ENCODE measurements at regions not wholly inside any gene's neighbourhood (a gene's known extent, or its start where the extent isn't known, plus 50 kb on each side); places are given as distances from the start of the nearest gene placed in this dataset.

DNA sequence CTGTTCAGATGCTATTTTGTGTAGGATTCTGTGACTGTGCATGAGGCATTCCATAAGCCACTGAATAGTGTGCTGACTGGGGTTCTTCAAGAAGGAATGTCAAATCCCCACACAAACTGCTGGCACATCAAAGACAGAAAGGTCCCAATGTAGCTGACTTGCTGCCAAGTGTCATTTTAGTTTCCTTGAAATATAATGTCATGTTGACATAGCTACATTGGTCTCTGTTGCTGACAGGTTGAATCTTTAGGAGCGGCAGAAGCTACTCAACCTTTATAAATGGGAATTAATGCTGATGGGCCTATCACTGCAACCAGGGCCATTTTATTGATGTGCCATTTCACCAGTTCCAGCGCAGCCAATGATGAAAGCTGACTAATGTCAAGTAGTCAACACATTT is 1110.7 kb upstream of the B3GALT2 start:
- TF ChIP-seq, protein P1, sequence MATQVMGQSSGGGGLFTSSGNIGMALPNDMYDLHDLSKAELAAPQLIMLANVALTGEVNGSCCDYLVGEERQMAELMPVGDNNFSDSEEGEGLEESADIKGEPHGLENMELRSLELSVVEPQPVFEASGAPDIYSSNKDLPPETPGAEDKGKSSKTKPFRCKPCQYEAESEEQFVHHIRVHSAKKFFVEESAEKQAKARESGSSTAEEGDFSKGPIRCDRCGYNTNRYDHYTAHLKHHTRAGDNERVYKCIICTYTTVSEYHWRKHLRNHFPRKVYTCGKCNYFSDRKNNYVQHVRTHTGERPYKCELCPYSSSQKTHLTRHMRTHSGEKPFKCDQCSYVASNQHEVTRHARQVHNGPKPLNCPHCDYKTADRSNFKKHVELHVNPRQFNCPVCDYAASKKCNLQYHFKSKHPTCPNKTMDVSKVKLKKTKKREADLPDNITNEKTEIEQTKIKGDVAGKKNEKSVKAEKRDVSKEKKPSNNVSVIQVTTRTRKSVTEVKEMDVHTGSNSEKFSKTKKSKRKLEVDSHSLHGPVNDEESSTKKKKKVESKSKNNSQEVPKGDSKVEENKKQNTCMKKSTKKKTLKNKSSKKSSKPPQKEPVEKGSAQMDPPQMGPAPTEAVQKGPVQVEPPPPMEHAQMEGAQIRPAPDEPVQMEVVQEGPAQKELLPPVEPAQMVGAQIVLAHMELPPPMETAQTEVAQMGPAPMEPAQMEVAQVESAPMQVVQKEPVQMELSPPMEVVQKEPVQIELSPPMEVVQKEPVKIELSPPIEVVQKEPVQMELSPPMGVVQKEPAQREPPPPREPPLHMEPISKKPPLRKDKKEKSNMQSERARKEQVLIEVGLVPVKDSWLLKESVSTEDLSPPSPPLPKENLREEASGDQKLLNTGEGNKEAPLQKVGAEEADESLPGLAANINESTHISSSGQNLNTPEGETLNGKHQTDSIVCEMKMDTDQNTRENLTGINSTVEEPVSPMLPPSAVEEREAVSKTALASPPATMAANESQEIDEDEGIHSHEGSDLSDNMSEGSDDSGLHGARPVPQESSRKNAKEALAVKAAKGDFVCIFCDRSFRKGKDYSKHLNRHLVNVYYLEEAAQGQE (IDR thresholded peaks at IDR 0.05; ENCODE audit: insufficient read depth in 1 of 2, low read depth in 2 of 2, low read length in 2 of 2): no peak
- no peak for TF ChIP-seq TAF1 (IDR thresholded peaks at IDR 0.05; ENCODE audit: borderline replicate concordance, insufficient read depth, low read length)
- no peak for TF ChIP-seq FOXP2 (optimal IDR thresholded peaks at IDR 0.05; ENCODE audit: borderline replicate concordance, extremely low read depth, extremely low read length, insufficient read depth)
- TF ChIP-seq POLR2AphosphoS5 (IDR thresholded peaks at IDR 0.05; ENCODE audit: low read depth, low read length): no peak
- no peak for TF ChIP-seq SIN3A (IDR thresholded peaks at IDR 0.05; ENCODE audit: borderline replicate concordance, insufficient read depth, low read length)

DNA sequence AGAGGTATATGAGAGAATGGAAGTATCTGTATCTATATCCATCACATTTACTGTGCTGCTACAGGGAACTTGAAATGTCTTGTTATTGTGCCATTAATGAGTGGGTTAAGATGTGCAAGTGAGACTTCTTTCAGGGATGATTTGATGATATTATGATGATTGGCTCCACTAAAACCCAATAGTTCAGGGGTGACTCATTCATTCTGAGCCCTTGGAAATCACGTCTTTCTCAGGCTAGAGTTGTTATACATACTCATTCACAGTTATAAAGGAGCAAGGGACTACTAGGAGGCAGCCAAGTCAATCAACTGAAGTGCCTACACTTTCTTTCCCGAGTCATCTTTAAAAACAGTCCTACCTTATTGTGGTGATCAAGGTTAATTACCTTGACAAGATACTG is 1109.8 kb upstream of the B3GALT2 start:
- TF ChIP-seq, protein P1 (IDR thresholded peaks at IDR 0.05; ENCODE audit: insufficient read depth in 1 of 2, low read depth in 2 of 2, low read length in 2 of 2): no peak
- TF ChIP-seq TAF1 (IDR thresholded peaks at IDR 0.05; ENCODE audit: borderline replicate concordance, insufficient read depth, low read length) (no peak), POLR2AphosphoS5 (IDR thresholded peaks at IDR 0.05; ENCODE audit: low read depth, low read length) (no peak), SIN3A (IDR thresholded peaks at IDR 0.05; ENCODE audit: borderline replicate concordance, insufficient read depth, low read length) (no peak), FOXP2 (optimal IDR thresholded peaks at IDR 0.05; ENCODE audit: borderline replicate concordance, extremely low read depth, extremely low read length, insufficient read depth) (no peak)

DNA sequence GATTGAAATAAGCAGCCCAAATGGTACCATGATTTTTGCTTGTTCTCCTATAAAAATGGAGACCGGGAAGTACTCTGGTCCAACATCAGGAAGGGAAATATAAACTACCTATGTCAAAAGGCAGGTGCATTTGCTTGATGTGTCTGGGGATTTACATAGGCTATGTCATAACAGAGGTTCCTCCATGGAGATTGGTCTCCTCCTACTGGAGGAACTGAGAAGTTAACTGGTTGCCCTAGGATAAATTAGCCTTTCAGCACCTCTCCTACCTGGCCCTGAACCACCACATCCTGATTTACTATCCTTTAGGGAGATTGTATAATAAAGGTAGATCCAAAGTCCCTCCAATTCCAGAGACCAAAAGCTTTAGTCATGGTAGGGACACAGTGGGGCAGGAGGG is 1109.3 kb upstream of the B3GALT2 start:
- TF ChIP-seq, protein P1 (IDR thresholded peaks at IDR 0.05; ENCODE audit: insufficient read depth in 1 of 2, low read depth in 2 of 2, low read length in 2 of 2): no peak
- TF ChIP-seq POLR2AphosphoS5 (IDR thresholded peaks at IDR 0.05; ENCODE audit: low read depth, low read length) (no peak), FOXP2 (optimal IDR thresholded peaks at IDR 0.05; ENCODE audit: borderline replicate concordance, extremely low read depth, extremely low read length, insufficient read depth) (no peak), SIN3A (IDR thresholded peaks at IDR 0.05; ENCODE audit: borderline replicate concordance, insufficient read depth, low read length) (no peak), TAF1 (IDR thresholded peaks at IDR 0.05; ENCODE audit: borderline replicate concordance, insufficient read depth, low read length) (no peak)

DNA sequence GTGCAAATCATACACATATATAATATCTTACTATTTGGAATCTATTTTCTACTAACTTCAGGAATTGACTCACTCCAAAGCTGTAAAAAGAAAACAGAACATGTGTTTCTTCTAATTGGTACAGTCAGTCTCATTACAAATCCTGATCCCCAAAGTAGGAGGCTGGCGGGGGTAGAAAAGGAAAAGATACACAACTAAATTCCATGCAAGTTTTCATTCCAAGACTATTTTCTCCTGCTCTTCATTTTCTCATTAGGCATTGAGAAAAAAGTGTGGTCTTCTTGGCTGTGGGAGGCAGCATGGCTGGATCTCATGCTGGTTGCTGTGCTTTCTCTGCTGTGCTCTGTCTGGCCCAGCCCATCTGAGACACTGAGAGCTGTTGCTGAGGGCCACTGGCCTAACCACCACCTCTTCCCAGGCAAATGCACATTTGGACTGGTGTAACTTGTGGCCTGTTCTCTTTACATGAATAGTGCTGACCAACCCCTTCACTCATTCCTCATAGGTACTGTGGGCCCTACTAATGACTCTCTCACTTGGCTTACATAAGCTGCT is 1107.5 kb upstream of the B3GALT2 start:
- TF ChIP-seq TAF1 (IDR thresholded peaks at IDR 0.05; ENCODE audit: borderline replicate concordance, insufficient read depth, low read length) (no peak), SIN3A (IDR thresholded peaks at IDR 0.05; ENCODE audit: borderline replicate concordance, insufficient read depth, low read length) (no peak), POLR2AphosphoS5 (IDR thresholded peaks at IDR 0.05; ENCODE audit: low read depth, low read length) (no peak), FOXP2 (optimal IDR thresholded peaks at IDR 0.05; ENCODE audit: borderline replicate concordance, extremely low read depth, extremely low read length, insufficient read depth) (no peak)
- TF ChIP-seq, protein P1 (IDR thresholded peaks at IDR 0.05; ENCODE audit: insufficient read depth in 1 of 2, low read depth in 2 of 2, low read length in 2 of 2): no peak
